PC-9 (cell line): ENCODE measurements at regions not wholly inside any gene's neighbourhood (a gene's known extent, or its start where the extent isn't known, plus 50 kb on each side); places are given as distances from the start of the nearest gene placed in this dataset.

Experiments
- BruUV-seq: library from RNA; stranded (reverse); fragments of 400-500 nt; replicated peaks from 2 replicates; lab custom pipeline; 2021; lab: Mats Ljungman, UMichigan
- CTCF ChIA-PET: fragments of 300-600 bp; sonication (Branson Sonifier 250); formaldehyde crosslinking; loops from one replicate; lab custom pipeline; 2022; ENCODE audit warnings: antibody characterized with exemption; lab: Charles Lee
- POLR2A ChIA-PET: fragments of 300-600 bp; sonication (Branson Sonifier 250); formaldehyde crosslinking; loops from one replicate; lab custom pipeline; 2022; ENCODE audit warnings: antibody characterized with exemption; ENCODE audit not compliant: unreplicated experiment; lab: Charles Lee
- DNase-seq, 2 experiments: peaks; one replicate each; pipeline versions ENCODE4 v3.0.0 to v3.0.0-alpha.2; 2015 to 2022; ENCODE audit warnings: mixed read lengths in 1 of 2
- H2AFZ ChIP-seq: fragments of 200-600 bp; sonication (generic); 2 replicates; pipeline ENCODE4 v1.8.1; 2017; ENCODE audit warnings: antibody characterized with exemption
- H3F3A ChIP-seq: fragments of 200-600 bp; sonication (generic); 2 replicates; pipeline ENCODE4 v1.8.1; 2017; ENCODE audit warnings: antibody characterized with exemption, mild to moderate bottlenecking, low read depth; ENCODE audit not compliant: insufficient read depth
- H3K27ac ChIP-seq: fragments of 200-600 bp; sonication (generic); 2 replicates; pipeline ENCODE4 v1.6.1; 2016; ENCODE audit warnings: mixed run types
- H3K27me3 ChIP-seq: fragments of 200-600 bp; sonication (generic); 2 replicates; pipeline ENCODE4 v1.6.1; 2016; ENCODE audit warnings: low read depth, mixed run types; ENCODE audit not compliant: insufficient read depth
- H3K36me3 ChIP-seq: fragments of 200-600 bp; sonication (generic); 2 replicates; pipeline ENCODE4 v1.6.1; 2016; ENCODE audit warnings: low read depth, mixed run types
- H3K4me1 ChIP-seq: fragments of 200-600 bp; sonication (generic); replicated peaks from 2 replicates; pipeline ENCODE4 v1.6.1; 2016; ENCODE audit warnings: mixed run types; ENCODE audit not compliant: insufficient read depth
- H3K4me2 ChIP-seq: fragments of 200-600 bp; sonication (generic); 2 replicates; pipeline ENCODE4 v1.6.1; 2017; ENCODE audit warnings: mixed run types
- H3K4me3 ChIP-seq: fragments of 200-600 bp; sonication (generic); 2 replicates; pipeline ENCODE4 v1.6.1; 2016; ENCODE audit warnings: mixed run types
- H3K79me2 ChIP-seq: fragments of 200-600 bp; sonication (generic); 2 replicates; pipeline ENCODE4 v1.6.1; 2017; ENCODE audit warnings: low read depth, mixed run types
- H3K9me2 ChIP-seq: fragments of 200-600 bp; sonication (generic); 2 replicates; pipeline ENCODE4 v1.8.1; 2017; ENCODE audit warnings: mild to moderate bottlenecking; ENCODE audit not compliant: insufficient read depth
- H3K9me3 ChIP-seq: fragments of 200-600 bp; sonication (generic); 2 replicates; pipeline ENCODE4 v1.8.1; 2016; ENCODE audit warnings: low read depth; ENCODE audit not compliant: insufficient read depth
- H4K20me1 ChIP-seq: fragments of 200-600 bp; sonication (generic); 2 replicates; pipeline ENCODE4 v1.8.1; 2017; ENCODE audit not compliant: insufficient read depth
- CTCF ChIP-seq: fragments of 200-600 bp; sonication (generic); conservative IDR thresholded peaks from 2 replicates; pipeline ENCODE4 v1.6.1; 2017; ENCODE audit warnings: mixed run types, antibody characterized with exemption, mild to moderate bottlenecking, moderate library complexity
- EZH2 ChIP-seq: fragments of 200-600 bp; sonication (generic); IDR thresholded peaks from 2 replicates; pipeline ENCODE4 v1.8.0; 2017; ENCODE audit warnings: antibody characterized with exemption, low read depth
- intact Hi-C: fragments of 100-400 bp; cut with micrococcal nuclease; formaldehyde crosslinking; loops from one replicate; pipeline ENCODE4 v1.10.0; 2022; ENCODE audit not compliant: unreplicated experiment

DNA sequence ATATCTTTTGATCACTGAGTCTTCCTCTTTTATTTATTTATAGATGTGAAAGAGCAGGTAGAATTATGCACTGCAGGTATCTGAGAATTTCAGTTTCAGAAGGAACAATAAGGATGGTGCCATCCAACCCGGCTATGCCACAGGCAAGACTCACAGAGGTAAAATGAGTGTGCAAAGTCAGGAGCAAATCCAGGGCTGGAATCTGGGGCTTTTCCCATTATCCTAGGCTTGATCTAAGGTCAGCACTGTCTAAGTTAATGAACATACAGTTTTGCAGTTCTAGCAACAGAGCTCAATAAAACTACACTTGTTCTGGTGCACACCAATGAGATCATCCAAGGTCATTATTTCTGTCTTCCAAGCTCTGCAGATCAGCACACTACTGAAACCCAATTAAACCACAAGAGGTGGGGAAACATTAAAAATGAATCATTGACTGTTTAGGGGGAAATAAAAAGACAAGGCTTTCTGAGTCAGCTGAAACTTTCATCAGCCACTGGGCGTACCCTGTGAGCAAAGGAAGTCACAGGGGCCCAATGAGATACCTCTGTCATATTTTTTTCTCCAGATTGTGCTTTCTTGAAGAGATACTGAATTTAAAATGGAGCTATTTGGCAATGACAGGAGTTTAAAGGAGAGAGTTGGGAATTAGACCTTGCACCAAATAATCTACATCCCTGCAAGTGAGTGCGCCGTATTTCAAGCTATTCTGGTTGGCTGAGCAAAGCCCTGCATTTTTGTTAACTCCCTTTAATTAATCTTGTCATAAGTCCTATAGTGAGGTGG, 662.2 kb upstream of the ZNF608 start:
- Histone ChIP-seq H3K4me2 (peak overlapping the region; percentile 35), H3K79me2 (no peaks in the 10 kb centered on the region), H3K27ac (peak overlapping the region; percentile 90), H3F3A (peaks cover 22% of the 10 kb centered on the region), H3K9me2 (no peaks in the 10 kb centered on the region), H3K4me1 (peaks cover 45% of the 10 kb centered on the region), H3K4me3 (no peak overlapping the region), H3K36me3 (no peaks in the 10 kb centered on the region), H2AFZ (peak overlapping the region; percentile 65; the same call in 1 of the 2 replicates), H3K27me3 (no peaks in the 10 kb centered on the region), H4K20me1 (no peaks in the 10 kb centered on the region), H3K9me3 (peaks cover 35% of the 10 kb centered on the region)
- BruUV-seq, result no TSS peak
- CTCF ChIA-PET, result no interaction called here
- TF ChIP-seq EZH2, result no peak
- no peak for TF ChIP-seq CTCF
- intact Hi-C loops, result no loop called here
- DNase-seq, result peak in 1 of 2 experiments; percentile 85
- POLR2A ChIA-PET, result no interaction called here

- no peaks in the 10 kb centered on the region for H3K79me2 ChIP-seq
- peaks cover 22% of the 10 kb centered on the region for H3F3A ChIP-seq
- H3K27me3 ChIP-seq, result no peaks in the 10 kb centered on the region
- peak overlapping the region; percentile 90 for H3K27ac ChIP-seq
- DNase-seq, result peak in 1 of 2 experiments; percentile 67
- intact Hi-C loops, result no loop called here
- ChIA-PET POLR2A (no interaction called here), CTCF (no interaction called here)
- H3K4me3 ChIP-seq, result no peak overlapping the region
- no TSS peak for BruUV-seq
- H3K4me2 ChIP-seq, result peak overlapping the region; percentile 35
- no peaks in the 10 kb centered on the region for H4K20me1 ChIP-seq
- H3K36me3 ChIP-seq, result no peaks in the 10 kb centered on the region
- peaks cover 45% of the 10 kb centered on the region for H3K4me1 ChIP-seq
- H3K9me3 ChIP-seq, result peaks cover 28% of the 10 kb centered on the region
- TF ChIP-seq CTCF, result no peak
- no peak for TF ChIP-seq EZH2
- H2AFZ ChIP-seq, result peak overlapping the region; percentile 65; the same call in 1 of the 2 replicates
- H3K9me2 ChIP-seq, result no peaks in the 10 kb centered on the region
Measured at GRCh38 chr5:125409234-125409860, 662.9 kb upstream of the ZNF608 start.

DNA sequence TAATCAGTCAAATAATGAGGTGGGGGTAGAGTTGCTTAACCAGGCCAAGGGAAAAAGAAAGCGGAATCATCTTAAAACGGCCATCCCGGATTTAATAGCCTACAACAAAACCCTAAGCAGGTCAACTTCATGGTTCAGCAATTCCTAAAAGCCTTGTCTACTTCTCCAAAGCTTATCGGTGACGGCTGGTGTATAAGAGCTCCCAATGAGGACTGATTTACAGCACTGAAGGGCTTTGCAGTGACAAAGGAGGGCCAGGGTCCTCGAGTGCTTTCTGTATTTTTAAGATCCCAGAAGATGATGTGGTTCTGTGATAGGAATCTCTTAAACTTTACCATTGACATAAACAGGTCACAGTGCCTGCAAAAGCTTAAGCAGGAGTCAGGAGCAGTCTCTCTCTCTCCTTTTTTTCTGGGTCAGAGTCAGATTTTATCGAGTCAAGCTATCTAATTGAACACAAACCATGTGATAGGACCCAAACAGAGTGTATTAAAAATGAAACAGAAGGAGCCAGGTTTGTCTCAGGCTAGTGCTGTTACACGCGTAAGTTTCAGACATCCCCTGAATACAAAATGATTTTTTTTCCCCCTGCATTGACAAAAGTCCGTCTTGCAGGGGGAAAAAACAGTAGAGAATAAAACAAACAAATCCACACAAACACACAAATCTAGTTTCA, 663.6 kb upstream of the ZNF608 start:
- peaks cover 45% of the 10 kb centered on the region for H3K4me1 ChIP-seq
- POLR2A ChIA-PET, result no interaction called here
- no peaks in the 10 kb centered on the region for H3K9me2 ChIP-seq
- 0 out of 2 replicates have a peak overlapping the region, but pooled peaks have one; percentile 32 for H3K4me2 ChIP-seq
- TF ChIP-seq EZH2 (no peak), CTCF (no peak)
- H3K36me3 ChIP-seq, result no peaks in the 10 kb centered on the region
- DNase-seq, result no peak
- peaks cover 22% of the 10 kb centered on the region for H3F3A ChIP-seq
- H3K4me3 ChIP-seq, result no peak overlapping the region
- intact Hi-C loops, result no loop called here
- no peaks in the 10 kb centered on the region for H4K20me1 ChIP-seq
- CTCF ChIA-PET, result no interaction called here
- no peaks in the 10 kb centered on the region for H3K27me3 ChIP-seq
- peaks cover 21% of the 10 kb centered on the region for H3K9me3 ChIP-seq
- no peak overlapping the region for H2AFZ ChIP-seq
- H3K79me2 ChIP-seq, result no peaks in the 10 kb centered on the region
- peak overlapping the region; percentile 90 for H3K27ac ChIP-seq
- no TSS peak for BruUV-seq
